B cell (primary cell): ENCODE measurements at regions not wholly inside any gene's neighbourhood (a gene's known extent, or its start where the extent isn't known, plus 50 kb on each side); places are given as distances from the start of the nearest gene placed in this dataset.

Experiments
- ATAC-seq: fragments of 200-7000 bp; cut with Tn5 transposase; one replicate; pipeline ENCODE4 v1.10.0; 2021; ENCODE audit warnings: low read depth, mild to moderate bottlenecking, moderate number of reproducible peaks, moderate library complexity
- CTCF ChIA-PET: fragments of 350-600 bp; sonication (Branson Sonifier 250); formaldehyde crosslinking; loops from one replicate; lab custom pipeline; 2021; ENCODE audit warnings: antibody characterized with exemption, inconsistent platforms; lab: Charles Lee
- POLR2A ChIA-PET: fragments of 350-600 bp; sonication (Branson Sonifier 250); formaldehyde crosslinking; loops from one replicate; lab custom pipeline; 2021; ENCODE audit warnings: antibody characterized with exemption; lab: Charles Lee
- DNase-seq: peaks from one replicate; pipeline ENCODE4 v3.0.0; 2013
- H2AFZ ChIP-seq: 2 replicates; pipeline ENCODE4 v1.6.1; 2012; ENCODE audit warnings: mild to moderate bottlenecking, low read depth, low read length; ENCODE audit not compliant: insufficient read depth, poor library complexity, severe bottlenecking
- H3K27ac ChIP-seq, 2 donors: 1 replicate in 1 of 2; 2 replicates in 1 of 2; pipeline ENCODE4 v1.5.1; 2012 to 2013; ENCODE audit warnings: low read length in 2 of 2, mild to moderate bottlenecking in 2 of 2, moderate library complexity in 1 of 2
- H3K27me3 ChIP-seq, 4 experiments: fragments of 200-600 bp in 1 of 4; sonication (generic) in 1 of 4; replicated peaks in 1 of 4; 1 replicate in 2 of 4; 2 replicates in 2 of 4; pipeline versions ENCODE4 v1.6.1 to v1.7.0; 2013 to 2016; ENCODE audit warnings: low read length in 3 of 4, mild to moderate bottlenecking in 2 of 4, mixed read lengths in 1 of 4, moderate library complexity in 1 of 4; ENCODE audit not compliant: insufficient read depth in 4 of 4, control insufficient read depth in 3 of 4; ENCODE audit errors: control extremely low read depth in 1 of 4
- H3K36me3 ChIP-seq, 2 experiments: replicated peaks in 1 of 2; 1 replicate in 1 of 2; 2 replicates in 1 of 2; pipeline versions ENCODE4 v1.6.1 to v1.7.1; 2013; ENCODE audit warnings: low read length in 1 of 2; ENCODE audit not compliant: insufficient read depth in 2 of 2, control insufficient read depth in 1 of 2; ENCODE audit errors: control extremely low read depth in 1 of 2, extremely low read depth in 1 of 2
- H3K4me1 ChIP-seq, 2 donors: fragments of 200-600 bp in 1 of 2; sonication (generic) in 1 of 2; 1 replicate in 1 of 2; 2 replicates in 1 of 2; pipeline versions ENCODE4 v1.5.1 to v1.6.1; 2013 to 2017; ENCODE audit warnings: low read length in 2 of 2; ENCODE audit not compliant: control insufficient read depth in 2 of 2, insufficient read depth in 2 of 2
- H3K4me2 ChIP-seq: replicated peaks from 2 replicates; pipeline ENCODE3; 2012; ENCODE audit warnings: mild to moderate bottlenecking, low read depth, low read length; ENCODE audit not compliant: poor library complexity, severe bottlenecking
- H3K4me3 ChIP-seq, 5 experiments: fragments of 200-600 bp in 1 of 5; sonication (generic) in 1 of 5; 1 replicate in 3 of 5; 2 replicates in 2 of 5; pipeline versions ENCODE4 v1.5.1 to v1.7.0; 2011 to 2016; ENCODE audit warnings: low read length in 4 of 5, mild to moderate bottlenecking in 4 of 5, low read depth in 2 of 5, control low read depth in 1 of 5, moderate library complexity in 1 of 5; ENCODE audit not compliant: insufficient read depth in 1 of 5; ENCODE audit errors: control extremely low read depth in 1 of 5, extremely low read depth in 1 of 5
- H3K79me2 ChIP-seq: fragments of 200-600 bp; sonication (generic); one replicate; pipeline ENCODE4 v1.6.0; 2016; ENCODE audit warnings: low read length; ENCODE audit not compliant: control insufficient read depth, insufficient read depth
- H3K9ac ChIP-seq: fragments of 200-600 bp; sonication (generic); 2 replicates; pipeline ENCODE4 v1.6.1; 2017; ENCODE audit warnings: mild to moderate bottlenecking, low read length, moderate library complexity
- H3K9me3 ChIP-seq, 3 donors: one replicate each; pipeline versions ENCODE4 v1.6.1 to v1.7.1; 2013; ENCODE audit warnings: low read length in 2 of 3; ENCODE audit not compliant: control insufficient read depth in 2 of 3, insufficient read depth in 1 of 3; ENCODE audit errors: control extremely low read depth in 1 of 3
- H4K20me1 ChIP-seq: 2 replicates; pipeline ENCODE4 v1.6.0; 2012; ENCODE audit warnings: mild to moderate bottlenecking, low read length; ENCODE audit not compliant: insufficient read depth, control insufficient read depth, poor library complexity, severe bottlenecking
- H3K27ac Mint-ChIP-seq: one replicate; pipeline ENCODE4 v1.8.0; 2021; ENCODE audit warnings: mixed read lengths
- H3K27me3 Mint-ChIP-seq: one replicate; pipeline ENCODE4 v1.8.0; 2021; ENCODE audit warnings: mixed read lengths
- H3K4me1 Mint-ChIP-seq: one replicate; pipeline ENCODE4 v1.8.0; 2021; ENCODE audit warnings: mixed read lengths
- H3K4me3 Mint-ChIP-seq: one replicate; pipeline ENCODE4 v1.8.0; 2021; ENCODE audit warnings: mixed read lengths
- H3K9me3 Mint-ChIP-seq: one replicate; pipeline ENCODE4 v1.8.0; 2022; ENCODE audit warnings: mixed read lengths; ENCODE audit not compliant: insufficient read depth
- EZH2 ChIP-seq: IDR thresholded peaks from 2 replicates; pipeline ENCODE4 v1.6.1; 2012; ENCODE audit warnings: borderline replicate concordance, low read depth, mild to moderate bottlenecking, moderate library complexity, low read length; ENCODE audit not compliant: insufficient read depth, poor library complexity, severe bottlenecking
- WGBS: methylation state at CpG from one replicate; pipeline ENCODE4 v1.1.5; 2013; ENCODE audit warnings: missing lambda C conversion rate; ENCODE audit not compliant: insufficient coverage; 5-methylcytosine and 5-hydroxymethylcytosine counted together
- intact Hi-C: fragments of 100-400 bp; cut with micrococcal nuclease; formaldehyde crosslinking; loops from one replicate; pipeline ENCODE4 v1.10.0; 2022
- TF ChIP-seq, protein P1 (sequence below): fragments of 200-600 bp; IDR thresholded peaks from one replicate; pipeline ENCODE4 v1.8.0; 2022; ENCODE audit warnings: antibody characterized with exemption, mild to moderate bottlenecking

DNA sequence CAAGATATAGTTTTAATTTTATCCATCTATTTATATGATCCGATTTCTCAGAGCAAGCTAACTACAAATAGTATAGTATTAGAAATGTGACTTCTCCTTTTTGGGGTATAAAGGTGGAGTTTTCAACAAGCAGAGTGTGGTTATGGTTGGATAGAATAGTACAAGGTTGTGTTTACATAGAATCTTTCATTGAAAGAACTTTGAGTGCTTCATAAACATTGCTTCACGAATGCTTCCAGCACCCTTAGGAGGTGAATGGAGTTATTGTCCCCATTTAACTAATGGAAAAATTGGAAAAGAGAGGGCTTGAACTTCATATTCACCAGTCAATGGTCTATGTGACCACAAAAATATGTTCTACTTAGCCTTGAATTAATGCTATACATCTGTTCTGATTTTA lies 134.1 kb upstream of the CITED2 start:
- TF ChIP-seq, protein P1, sequence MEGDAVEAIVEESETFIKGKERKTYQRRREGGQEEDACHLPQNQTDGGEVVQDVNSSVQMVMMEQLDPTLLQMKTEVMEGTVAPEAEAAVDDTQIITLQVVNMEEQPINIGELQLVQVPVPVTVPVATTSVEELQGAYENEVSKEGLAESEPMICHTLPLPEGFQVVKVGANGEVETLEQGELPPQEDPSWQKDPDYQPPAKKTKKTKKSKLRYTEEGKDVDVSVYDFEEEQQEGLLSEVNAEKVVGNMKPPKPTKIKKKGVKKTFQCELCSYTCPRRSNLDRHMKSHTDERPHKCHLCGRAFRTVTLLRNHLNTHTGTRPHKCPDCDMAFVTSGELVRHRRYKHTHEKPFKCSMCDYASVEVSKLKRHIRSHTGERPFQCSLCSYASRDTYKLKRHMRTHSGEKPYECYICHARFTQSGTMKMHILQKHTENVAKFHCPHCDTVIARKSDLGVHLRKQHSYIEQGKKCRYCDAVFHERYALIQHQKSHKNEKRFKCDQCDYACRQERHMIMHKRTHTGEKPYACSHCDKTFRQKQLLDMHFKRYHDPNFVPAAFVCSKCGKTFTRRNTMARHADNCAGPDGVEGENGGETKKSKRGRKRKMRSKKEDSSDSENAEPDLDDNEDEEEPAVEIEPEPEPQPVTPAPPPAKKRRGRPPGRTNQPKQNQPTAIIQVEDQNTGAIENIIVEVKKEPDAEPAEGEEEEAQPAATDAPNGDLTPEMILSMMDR, result no peak
- TF ChIP-seq EZH2, result no peak
- CTCF ChIA-PET, result no interaction called here
- WGBS, result no CpG with 5 or more reads among the region's 2 CpGs
- intact Hi-C loops, result no loop called here
- Histone ChIP-seq H3K9ac (no peak overlapping the region), H3K9me3 (no peaks in the 10 kb centered on the region), H3K27me3 (no peaks in the 10 kb centered on the region), H3K27ac (no peak overlapping the region), H4K20me1 (no peaks in the 10 kb centered on the region), H3K4me2 (no peak overlapping the region), H3K79me2 (no peaks in the 10 kb centered on the region), H3K4me3 (no peak overlapping the region), H3K36me3 (no peaks in the 10 kb centered on the region), H2AFZ (no peak overlapping the region), H3K4me1 (no peaks in the 10 kb centered on the region)
- no peaks in the 10 kb centered on the region for H3K27me3 Mint-ChIP-seq
- ATAC-seq (no peak), DNase-seq (no peak)
- H3K4me3 Mint-ChIP-seq, result no peak overlapping the region
- H3K4me1 Mint-ChIP-seq, result no peaks in the 10 kb centered on the region
- H3K9me3 Mint-ChIP-seq, result no peaks in the 10 kb centered on the region
- H3K27ac Mint-ChIP-seq, result no peak overlapping the region
- POLR2A ChIA-PET, result no interaction called here

DNA sequence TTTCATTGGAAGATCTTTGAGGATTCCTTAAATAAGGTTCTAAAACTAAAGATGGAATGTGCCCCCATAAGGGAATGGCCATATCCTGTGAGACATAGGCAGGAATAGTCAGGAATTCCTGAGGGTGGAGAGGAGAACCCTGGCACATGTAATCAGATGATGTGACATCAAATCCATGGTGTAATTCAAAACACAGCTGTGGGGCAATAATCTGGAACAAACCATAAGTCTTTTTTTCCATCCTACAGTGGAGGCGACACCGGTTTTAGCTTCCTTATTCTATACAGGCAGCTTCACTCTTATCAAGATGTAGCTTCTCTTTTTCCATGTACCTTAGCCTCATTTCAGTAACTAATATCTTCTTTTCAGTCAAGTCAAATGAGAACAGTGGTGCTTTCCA lies 133.6 kb upstream of the CITED2 start:
- no CpG with 5 or more reads among the region's 2 CpGs for WGBS
- Mint-ChIP-seq H3K9me3 (no peaks in the 10 kb centered on the region), H3K27me3 (no peaks in the 10 kb centered on the region), H3K4me3 (no peak overlapping the region), H3K27ac (no peak overlapping the region), H3K4me1 (no peaks in the 10 kb centered on the region)
- H3K9me3 ChIP-seq, result no peaks in the 10 kb centered on the region
- no peak for TF ChIP-seq EZH2
- TF ChIP-seq, protein P1, result no peak
- no peak overlapping the region for H3K9ac ChIP-seq
- DNase-seq (no peak), ATAC-seq (no peak)
- H2AFZ ChIP-seq, result no peak overlapping the region
- no peak overlapping the region for H3K4me2 ChIP-seq
- no peaks in the 10 kb centered on the region for H3K36me3 ChIP-seq
- no peak overlapping the region for H3K4me3 ChIP-seq
- H3K27ac ChIP-seq, result no peak overlapping the region
- CTCF ChIA-PET, result no interaction called here
- no peaks in the 10 kb centered on the region for H3K27me3 ChIP-seq
- intact Hi-C loops, result no loop called here
- H3K4me1 ChIP-seq, result no peaks in the 10 kb centered on the region
- no peaks in the 10 kb centered on the region for H4K20me1 ChIP-seq
- POLR2A ChIA-PET, result no interaction called here
- no peaks in the 10 kb centered on the region for H3K79me2 ChIP-seq
